Astrocyte (in vitro differentiated cells and primary cell): ENCODE measurements at regions not wholly inside any gene's neighbourhood (a gene's known extent, or its start where the extent isn't known, plus 50 kb on each side); places are given as distances from the start of the nearest gene placed in this dataset.

Source experiments
- DNase-seq: peaks from one replicate; pipeline ENCODE4 v3.0.0-alpha.2; 2010; ENCODE audit warnings: low read depth
- FAIRE-seq: peaks from 2 replicates; lab custom pipeline; 2011; peaks lifted over from hg19 to GRCh38; lab: Jason Lieb, UNC
- H2AFZ ChIP-seq: 2 replicates; pipeline ENCODE4 v1.6.0; 2012; ENCODE audit warnings: low read depth, low read length, inconsistent platforms
- H3K27ac ChIP-seq: 2 replicates; pipeline ENCODE4 v1.5.1; 2011; ENCODE audit warnings: low read depth, low read length, inconsistent platforms
- H3K27me3 ChIP-seq: 2 replicates; pipeline ENCODE4 v1.6.0; 2011; ENCODE audit warnings: low read length, inconsistent platforms; ENCODE audit not compliant: insufficient read depth
- H3K36me3 ChIP-seq: 2 replicates; pipeline ENCODE4 v1.5.1; 2011; ENCODE audit warnings: low read length, inconsistent platforms; ENCODE audit not compliant: insufficient read depth
- H3K4me1 ChIP-seq: 2 replicates; pipeline ENCODE4 v1.5.1; 2011; ENCODE audit warnings: low read length, inconsistent platforms; ENCODE audit not compliant: insufficient read depth
- H3K4me2 ChIP-seq: 2 replicates; pipeline ENCODE4 v1.6.0; 2012; ENCODE audit warnings: low read length, inconsistent platforms
- H3K4me3 ChIP-seq: 2 replicates; pipeline ENCODE4 v1.5.1; 2011; ENCODE audit warnings: low read depth, mild to moderate bottlenecking, low read length, inconsistent platforms; ENCODE audit not compliant: insufficient read depth
- H3K79me2 ChIP-seq: 2 replicates; pipeline ENCODE4 v1.6.0; 2012; ENCODE audit warnings: mild to moderate bottlenecking, low read length, inconsistent platforms; ENCODE audit not compliant: insufficient read depth
- H3K9ac ChIP-seq: 2 replicates; pipeline ENCODE4 v1.6.0; 2012; ENCODE audit warnings: mild to moderate bottlenecking, low read length, inconsistent platforms
- H3K9me3 ChIP-seq: 2 replicates; pipeline ENCODE4 v1.5.1; 2012; ENCODE audit warnings: low read depth, mild to moderate bottlenecking, low read length, inconsistent platforms; ENCODE audit not compliant: insufficient read depth
- H4K20me1 ChIP-seq: 2 replicates; pipeline ENCODE4 v1.6.0; 2012; ENCODE audit warnings: low read length, inconsistent platforms; ENCODE audit not compliant: insufficient read depth
- H3K27ac Mint-ChIP-seq: one replicate; pipeline ENCODE4 v1.8.0; 2021; ENCODE audit warnings: mild to moderate bottlenecking, mixed read lengths; ENCODE audit not compliant: unreplicated experiment
- H3K27me3 Mint-ChIP-seq: one replicate; pipeline ENCODE4 v1.8.0; 2021; ENCODE audit warnings: low read depth, mixed read lengths; ENCODE audit not compliant: unreplicated experiment
- H3K36me3 Mint-ChIP-seq: one replicate; pipeline ENCODE4 v1.8.0; 2021; ENCODE audit warnings: low read depth, mixed read lengths; ENCODE audit not compliant: unreplicated experiment
- H3K4me1 Mint-ChIP-seq: one replicate; pipeline ENCODE4 v1.8.0; 2021; ENCODE audit warnings: low read depth, mixed read lengths; ENCODE audit not compliant: unreplicated experiment
- H3K4me3 Mint-ChIP-seq: one replicate; pipeline ENCODE4 v1.8.0; 2021; ENCODE audit warnings: mild to moderate bottlenecking, moderate library complexity, mixed read lengths; ENCODE audit not compliant: unreplicated experiment
- H3K9me3 Mint-ChIP-seq: one replicate; pipeline ENCODE4 v1.8.0; 2021; ENCODE audit warnings: mild to moderate bottlenecking, mixed read lengths; ENCODE audit not compliant: unreplicated experiment
- CTCF ChIP-seq: IDR thresholded peaks from 2 replicates; pipeline ENCODE4 v1.5.1; 2011; ENCODE audit warnings: low read depth, mild to moderate bottlenecking, inconsistent platforms, low read length, moderate library complexity; ENCODE audit not compliant: insufficient read depth
- EZH2 ChIP-seq: IDR thresholded peaks from 2 replicates; pipeline ENCODE4 v1.6.1; 2012; ENCODE audit warnings: mild to moderate bottlenecking, low read length, inconsistent platforms; ENCODE audit not compliant: insufficient read depth

- Mint-ChIP-seq H3K36me3 (no peaks in the 10 kb centered on the region), H3K9me3 (no peaks in the 10 kb centered on the region), H3K4me1 (peaks cover 4% of the 10 kb centered on the region), H3K4me3 (no peak overlapping the region), H3K27ac (no peak overlapping the region), H3K27me3 (no peaks in the 10 kb centered on the region)
- Histone ChIP-seq H3K36me3 (no peaks in the 10 kb centered on the region), H3K27me3 (no peaks in the 10 kb centered on the region), H3K4me3 (no peak overlapping the region), H3K27ac (no peak overlapping the region), H3K4me2 (no peak overlapping the region), H3K9me3 (no peaks in the 10 kb centered on the region), H2AFZ (no peak overlapping the region), H4K20me1 (no peaks in the 10 kb centered on the region), H3K4me1 (no peaks in the 10 kb centered on the region), H3K79me2 (no peaks in the 10 kb centered on the region), H3K9ac (no peak overlapping the region)
- no peak for FAIRE-seq
- TF ChIP-seq EZH2 (no peak), CTCF (no peak)
- DNase-seq, result no peak
These were observed 166.0 kb downstream of the VCY1B start for GRCh38 chrY:14222014-14222413.

GRCh38 chrY:14231703-14232102 lies 175.7 kb downstream of the VCY1B start:
- no peak overlapping the region for H3K9ac ChIP-seq
- H3K27me3 ChIP-seq, result no peaks in the 10 kb centered on the region
- Mint-ChIP-seq H3K27ac (no peak overlapping the region), H3K4me3 (no peak overlapping the region), H3K4me1 (no peaks in the 10 kb centered on the region), H3K36me3 (no peaks in the 10 kb centered on the region), H3K9me3 (no peaks in the 10 kb centered on the region), H3K27me3 (peaks cover 1% of the 10 kb centered on the region)
- H3K4me1 ChIP-seq, result no peaks in the 10 kb centered on the region
- no peaks in the 10 kb centered on the region for H4K20me1 ChIP-seq
- no peak overlapping the region for H3K4me3 ChIP-seq
- no peaks in the 10 kb centered on the region for H3K79me2 ChIP-seq
- FAIRE-seq (no peak), DNase-seq (no peak)
- H3K4me2 ChIP-seq, result no peak overlapping the region
- TF ChIP-seq CTCF (no peak), EZH2 (no peak)
- no peak overlapping the region for H3K27ac ChIP-seq
- no peak overlapping the region for H2AFZ ChIP-seq
- H3K36me3 ChIP-seq, result no peaks in the 10 kb centered on the region
- no peaks in the 10 kb centered on the region for H3K9me3 ChIP-seq

DNA sequence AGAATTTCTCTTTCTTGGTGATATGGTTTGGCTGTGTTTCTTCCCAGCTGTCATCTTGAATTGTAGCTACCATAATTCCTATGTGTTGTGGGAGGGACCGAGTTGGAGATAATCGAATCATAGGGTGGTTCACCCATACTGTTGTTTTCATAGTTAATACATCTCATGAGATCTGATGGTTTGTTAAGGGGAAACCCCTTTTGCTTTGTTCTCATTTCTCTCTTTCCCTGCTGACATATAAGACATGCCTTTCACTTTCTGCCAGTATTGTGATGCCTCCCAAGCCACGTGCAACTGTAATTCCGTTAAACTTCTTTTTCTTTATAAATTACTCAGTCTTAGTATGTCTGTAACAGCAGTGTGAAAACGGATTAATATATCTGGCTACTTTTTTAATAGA lies 179.0 kb downstream of the VCY1B start:
- H3K4me3 Mint-ChIP-seq, result no peak overlapping the region
- Histone ChIP-seq H3K36me3 (no peaks in the 10 kb centered on the region), H3K9ac (no peak overlapping the region), H3K4me3 (no peak overlapping the region), H2AFZ (no peak overlapping the region), H3K4me1 (no peaks in the 10 kb centered on the region), H4K20me1 (no peaks in the 10 kb centered on the region), H3K9me3 (no peaks in the 10 kb centered on the region), H3K27ac (no peak overlapping the region), H3K27me3 (no peaks in the 10 kb centered on the region), H3K4me2 (no peak overlapping the region), H3K79me2 (no peaks in the 10 kb centered on the region)
- H3K27ac Mint-ChIP-seq, result no peak overlapping the region
- TF ChIP-seq EZH2 (no peak), CTCF (no peak)
- no peak for FAIRE-seq
- H3K27me3 Mint-ChIP-seq, result peaks cover 1% of the 10 kb centered on the region
- DNase-seq, result no peak
- H3K4me1 Mint-ChIP-seq, result no peaks in the 10 kb centered on the region
- no peaks in the 10 kb centered on the region for H3K9me3 Mint-ChIP-seq
- no peaks in the 10 kb centered on the region for H3K36me3 Mint-ChIP-seq
